H9 (cell line): ENCODE measurements at regions not wholly inside any gene's neighbourhood (a gene's known extent, or its start where the extent isn't known, plus 50 kb on each side); places are given as distances from the start of the nearest gene placed in this dataset.

ENCODE experiments used
- DNase-seq: peaks from one replicate; pipeline ENCODE4 v3.0.0-alpha.2; 2017
- H2AFZ ChIP-seq: one replicate; pipeline ENCODE4 v1.6.1; 2013; ENCODE audit warnings: mild to moderate bottlenecking, low read length, control low read depth, moderate library complexity
- H2AK5ac ChIP-seq: 2 replicates; pipeline ENCODE4 v1.6.1; 2013; ENCODE audit warnings: low read length, control low read depth, mixed read lengths; ENCODE audit not compliant: insufficient read length
- H2BK120ac ChIP-seq: one replicate; pipeline ENCODE4 v1.6.1; 2013; ENCODE audit warnings: low read depth, mild to moderate bottlenecking, low read length, control low read depth, inconsistent platforms; ENCODE audit not compliant: poor library complexity, severe bottlenecking
- H2BK12ac ChIP-seq: 2 replicates; pipeline ENCODE4 v1.6.1; 2013; ENCODE audit warnings: low read length, control low read depth, mixed read lengths, low read depth; ENCODE audit not compliant: insufficient read length
- H2BK15ac ChIP-seq: 2 replicates; pipeline ENCODE4 v1.6.1; 2013; ENCODE audit warnings: low read depth, low read length, control low read depth
- H2BK20ac ChIP-seq: one replicate; pipeline ENCODE4 v1.6.1; 2013; ENCODE audit warnings: low read depth, mild to moderate bottlenecking, low read length, control low read depth, inconsistent platforms; ENCODE audit not compliant: poor library complexity, severe bottlenecking
- H2BK5ac ChIP-seq: 2 replicates; pipeline ENCODE4 v1.6.1; 2013; ENCODE audit warnings: low read length, control low read depth, mixed read lengths; ENCODE audit not compliant: insufficient read length
- H3K14ac ChIP-seq: 2 replicates; pipeline ENCODE4 v1.6.1; 2013; ENCODE audit warnings: low read length, control low read depth; ENCODE audit not compliant: insufficient read depth
- H3K18ac ChIP-seq: 2 replicates; pipeline ENCODE4 v1.6.1; 2013; ENCODE audit warnings: low read depth, mild to moderate bottlenecking, mixed read lengths, low read length, control low read depth; ENCODE audit not compliant: insufficient read length
- H3K23ac ChIP-seq: 2 replicates; pipeline ENCODE4 v1.6.1; 2013; ENCODE audit warnings: low read length, control low read depth, mixed read lengths, low read depth; ENCODE audit not compliant: insufficient read length
- H3K23me2 ChIP-seq: 2 replicates; pipeline ENCODE4 v1.6.1; 2013; ENCODE audit warnings: low read depth, mild to moderate bottlenecking, mixed read lengths, low read length, control low read depth; ENCODE audit not compliant: insufficient read length, poor library complexity, severe bottlenecking
- H3K27ac ChIP-seq: 2 replicates; pipeline ENCODE4 v1.5.1; 2013; ENCODE audit warnings: low read length, control low read depth, mixed read lengths, low read depth; ENCODE audit not compliant: insufficient read length
- H3K27me3 ChIP-seq: 2 replicates; pipeline ENCODE4 v1.6.1; 2013; ENCODE audit warnings: low read length, control low read depth, inconsistent platforms; ENCODE audit not compliant: insufficient read depth
- H3K4ac ChIP-seq: 2 replicates; pipeline ENCODE4 v1.6.1; 2013; ENCODE audit warnings: low read depth, mild to moderate bottlenecking, control low read depth, inconsistent platforms, low read length, moderate library complexity
- H3K4me1 ChIP-seq: 2 replicates; pipeline ENCODE4 v1.6.1; 2013; ENCODE audit warnings: low read length, control low read depth, inconsistent platforms; ENCODE audit not compliant: insufficient read depth
- H3K4me2 ChIP-seq: 2 replicates; pipeline ENCODE4 v1.6.1; 2013; ENCODE audit warnings: low read length, control low read depth, mixed read lengths; ENCODE audit not compliant: insufficient read length, insufficient read depth
- H3K56ac ChIP-seq: 2 replicates; pipeline ENCODE4 v1.6.1; 2013; ENCODE audit warnings: low read depth, mild to moderate bottlenecking, mixed read lengths, low read length, control low read depth; ENCODE audit not compliant: insufficient read length
- H3K79me1 ChIP-seq: 2 replicates; pipeline ENCODE4 v1.6.1; 2013; ENCODE audit warnings: low read depth, mild to moderate bottlenecking, moderate library complexity, low read length, control low read depth, inconsistent platforms; ENCODE audit not compliant: insufficient read depth, poor library complexity, severe bottlenecking
- H3K79me2 ChIP-seq: 2 replicates; pipeline ENCODE4 v1.6.1; 2013; ENCODE audit warnings: low read length, control low read depth, inconsistent platforms; ENCODE audit not compliant: insufficient read depth
- H3K9ac ChIP-seq: 2 replicates; pipeline ENCODE4 v1.6.1; 2013; ENCODE audit warnings: low read length, control low read depth, mixed read lengths; ENCODE audit not compliant: insufficient read length; ENCODE audit errors: extremely low read depth
- H3K9me3 ChIP-seq: one replicate; pipeline ENCODE4 v1.6.1; 2013; ENCODE audit warnings: low read depth, low read length, inconsistent platforms; ENCODE audit not compliant: control insufficient read depth
- H3T11ph ChIP-seq: one replicate; pipeline ENCODE4 v1.6.1; 2013; ENCODE audit warnings: mild to moderate bottlenecking, low read length, control low read depth, inconsistent platforms
- H4K20me1 ChIP-seq: one replicate; pipeline ENCODE4 v1.6.1; 2013; ENCODE audit not compliant: control insufficient read depth, insufficient read length, insufficient read depth
- H4K5ac ChIP-seq: 2 replicates; pipeline ENCODE4 v1.6.1; 2013; ENCODE audit warnings: low read depth, mild to moderate bottlenecking, mixed read lengths, low read length, control low read depth; ENCODE audit not compliant: insufficient read length
- H4K8ac ChIP-seq: replicated peaks from 2 replicates; pipeline ENCODE4 v1.6.1; 2013; ENCODE audit warnings: low read length, control low read depth, mixed read lengths, low read depth; ENCODE audit not compliant: insufficient read length
- H4K91ac ChIP-seq: 2 replicates; pipeline ENCODE4 v1.6.1; 2013; ENCODE audit warnings: low read depth, mild to moderate bottlenecking, moderate library complexity, mixed read lengths, low read length, control low read depth; ENCODE audit not compliant: insufficient read length
- H3K27ac Mint-ChIP-seq, 3 experiments: 2 replicates in 2 of 3; 3 replicates in 1 of 3; pipeline ENCODE4 v1.8.0; 2020 to 2021; ENCODE audit warnings: mixed read lengths in 3 of 3, mild to moderate bottlenecking in 1 of 3, moderate library complexity in 1 of 3
- H3K27me3 Mint-ChIP-seq: 2 replicates; pipeline ENCODE4 v1.8.0; 2021; ENCODE audit warnings: low read depth, mild to moderate bottlenecking, moderate library complexity, mixed read lengths
- H3K36me3 Mint-ChIP-seq, 3 experiments: 2 replicates in 2 of 3; 3 replicates in 1 of 3; pipeline ENCODE4 v1.8.0; 2020 to 2021; ENCODE audit warnings: low read depth in 3 of 3, mixed read lengths in 3 of 3; ENCODE audit not compliant: insufficient read depth in 1 of 3
- H3K4me1 Mint-ChIP-seq, 2 experiments: 2 replicates each; pipeline ENCODE4 v1.8.0; 2020; ENCODE audit warnings: mixed read lengths in 2 of 2
- H3K4me3 Mint-ChIP-seq, 2 experiments: 2 replicates in 1 of 2; 3 replicates in 1 of 2; pipeline ENCODE4 v1.8.0; 2020 to 2021; ENCODE audit warnings: mild to moderate bottlenecking in 2 of 2, mixed read lengths in 2 of 2, moderate library complexity in 1 of 2
- H3K9me3 Mint-ChIP-seq, 2 experiments: 2 replicates in 1 of 2; 3 replicates in 1 of 2; pipeline ENCODE4 v1.8.0; 2020; ENCODE audit warnings: mild to moderate bottlenecking in 2 of 2, mixed read lengths in 2 of 2, moderate library complexity in 1 of 2
- CTCF ChIP-seq: fragments of 200-600 bp; sonication (generic); conservative IDR thresholded peaks from 3 replicates; pipeline ENCODE4 v1.8.0; 2021; ENCODE audit warnings: antibody characterized with exemption, mild to moderate bottlenecking
- WGBS: extraction: QIAGEN DNeasy Blood & Tissue Kit; methylation state at CpG from one replicate; pipeline ENCODE4 v1.1.7; 2013; ENCODE audit warnings: missing lambda C conversion rate, low lambda C conversion rate, mixed read lengths; ENCODE audit not compliant: insufficient read length; ENCODE audit errors: extremely low coverage; 5-methylcytosine and 5-hydroxymethylcytosine counted together

- Histone ChIP-seq H4K5ac (no peak overlapping the region), H3K9me3 (no peaks in the 10 kb centered on the region), H3T11ph (no peak overlapping the region), H3K56ac (no peak overlapping the region), H2AK5ac (no peak overlapping the region), H4K20me1 (no peaks in the 10 kb centered on the region), H4K8ac (no peak overlapping the region), H2BK15ac (no peak overlapping the region), H2BK12ac (no peak overlapping the region), H3K4me1 (no peaks in the 10 kb centered on the region; the same call in 1 of the 2 replicates), H2BK5ac (no peak overlapping the region), H3K23ac (no peak overlapping the region), H3K23me2 (no peaks in the 10 kb centered on the region), H3K4ac (no peak overlapping the region), H3K18ac (no peak overlapping the region), H3K14ac (no peak overlapping the region), H3K27me3 (no peaks in the 10 kb centered on the region), H3K79me2 (no peaks in the 10 kb centered on the region), H3K4me2 (no peak overlapping the region), H3K9ac (no peak overlapping the region), H4K91ac (no peak overlapping the region), H2AFZ (no peak overlapping the region), H2BK20ac (no peak overlapping the region), H3K79me1 (no peaks in the 10 kb centered on the region), H3K27ac (no peak overlapping the region), H2BK120ac (no peak overlapping the region)
- Mint-ChIP-seq H3K4me1 (peaks cover 0 to 4% of the 10 kb centered on the region in 2 experiments; a peak in 2 of 4 replicates), H3K9me3 (no peaks in the 10 kb centered on the region), H3K27me3 (no peaks in the 10 kb centered on the region), H3K4me3 (no peak overlapping the region), H3K36me3 (no peaks in the 10 kb centered on the region), H3K27ac (no peak overlapping the region)
- no CpG with 5 or more reads among the region's 2 CpGs for WGBS
- DNase-seq: peak; percentile 31
- peak; percentile 75 for TF ChIP-seq CTCF
Observed at GRCh38 chr11:90476442-90477007, 253.7 kb upstream of the CHORDC1 start.
